H1 (cell line): ENCODE measurements at regions not wholly inside any gene's neighbourhood (a gene's known extent, or its start where the extent isn't known, plus 50 kb on each side); places are given as distances from the start of the nearest gene placed in this dataset.

Experiments used
- CHD7 ChIP-seq: fragments of 300-600 bp; sonication (generic); IDR thresholded peaks from 2 replicates; pipeline ENCODE4 v1.7.1; 2012; ENCODE audit warnings: low read length, moderate library complexity, mild to moderate bottlenecking, inconsistent platforms; ENCODE audit not compliant: insufficient replicate concordance
- POLR2A ChIP-seq, 2 experiments: IDR thresholded peaks; 1 replicate in 1 of 2; 2 replicates in 1 of 2; pipeline ENCODE4 v1.6.1; 2011; ENCODE audit warnings: low read depth in 2 of 2, low read length in 2 of 2, mild to moderate bottlenecking in 2 of 2; ENCODE audit errors: control extremely low read depth in 1 of 2
- RBBP5 ChIP-seq: IDR thresholded peaks from 2 replicates; pipeline ENCODE4 v1.7.1; 2012; ENCODE audit warnings: low read depth, mild to moderate bottlenecking, inconsistent platforms, low read length, moderate library complexity, borderline replicate concordance

GRCh38 chr21:28687586-28687985, 305.1 kb downstream of the LTN1 start (continued):
- TF ChIP-seq CHD7 (no peak), POLR2A (IDR thresholded peaks at IDR 0.05; ENCODE audit: control extremely low read depth in 1 of 2, low read depth in 2 of 2, low read length in 2 of 2) (no peak), RBBP5 (no peak)
